ENCODE measurements at regions not wholly inside any gene's neighbourhood (a gene's known extent, or its start where the extent isn't known, plus 50 kb on each side); places are given as distances from the start of the nearest gene placed in this dataset.

DNA sequence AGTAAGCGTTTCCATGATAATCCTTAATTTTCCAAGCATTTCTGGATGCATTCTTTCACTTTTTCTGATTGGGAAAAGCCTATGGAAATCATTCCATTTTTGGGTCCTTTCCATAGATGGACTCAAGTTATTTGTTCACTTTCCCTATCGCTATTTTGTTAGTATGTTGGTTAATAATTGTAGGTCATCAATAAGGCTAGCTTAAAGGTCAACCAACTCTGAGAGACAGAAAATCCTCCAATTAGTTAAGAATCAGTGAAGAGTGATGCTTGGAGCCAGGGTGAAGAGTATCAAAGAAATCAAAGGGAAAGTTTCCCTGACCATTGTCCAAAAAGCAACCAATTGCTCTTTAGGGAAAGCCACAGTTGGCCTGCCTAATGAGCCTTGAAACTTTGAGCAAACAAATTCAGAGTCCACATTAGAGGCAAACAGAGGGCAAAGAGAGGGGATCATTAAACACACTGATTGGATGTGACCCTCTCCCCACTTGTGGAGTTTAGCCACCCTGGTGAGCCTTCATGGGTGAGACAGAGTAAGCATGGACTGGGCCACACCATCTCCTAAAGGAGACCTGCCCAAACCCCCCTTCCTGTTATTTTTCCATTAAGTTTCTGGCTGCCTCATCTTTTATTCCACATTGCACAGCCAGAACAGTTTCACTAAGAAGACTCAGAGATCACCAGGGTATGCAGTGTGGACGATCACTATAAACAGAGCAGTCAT, 133.4 kb upstream of the DYNLRB2 start:
- DNase-seq (ENCODE audit: low read depth, low spot score) = no peak
- H3K4me3 ChIP-seq = no peak overlapping the region
- TF ChIP-seq EZH2 (IDR thresholded peaks at IDR 0.05) (no peak), POLR2AphosphoS5 (IDR thresholded peaks at IDR 0.05; ENCODE audit: borderline replicate concordance, low read depth, low read length) (no peak), FOXP2 (optimal IDR thresholded peaks at IDR 0.05; ENCODE audit: control extremely low read depth, extremely low read length, insufficient read depth) (no peak)
- H3K27ac ChIP-seq = no peak overlapping the region
- no peak overlapping the region for H3K9ac ChIP-seq (ENCODE audit: insufficient read length)
- H3K9me3 ChIP-seq (ENCODE audit: low read depth, low read length) = no peaks in the 10 kb centered on the region
- no peaks in the 10 kb centered on the region for H3K36me3 ChIP-seq (ENCODE audit: insufficient read depth, low read length)

DNA sequence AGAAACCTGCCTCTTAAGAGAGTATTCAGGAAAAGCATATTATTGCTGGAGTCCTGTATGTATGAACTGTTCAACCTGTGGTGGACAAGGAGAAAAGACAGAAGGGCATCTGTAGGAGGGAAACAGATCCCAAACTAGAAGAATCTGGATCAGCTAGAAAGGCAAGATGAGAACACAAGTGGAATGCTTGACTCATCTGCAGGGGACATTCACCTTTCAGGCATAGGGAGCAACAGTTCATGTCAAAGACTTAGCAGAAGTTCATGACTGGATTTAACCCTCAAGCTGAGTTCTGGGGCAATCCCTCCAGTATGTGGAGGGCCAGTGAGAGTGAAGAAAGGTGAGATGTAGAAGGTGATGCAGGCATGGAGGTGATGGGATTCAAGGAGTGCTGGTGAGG, 135.9 kb upstream of the DYNLRB2 start:
- DNase-seq (ENCODE audit: low read depth, low spot score) = no peak
- Histone ChIP-seq H3K9me3 (ENCODE audit: low read depth, low read length) (no peaks in the 10 kb centered on the region), H3K9ac (ENCODE audit: insufficient read length) (no peak overlapping the region), H3K36me3 (ENCODE audit: insufficient read depth, low read length) (no peaks in the 10 kb centered on the region), H3K4me3 (no peak overlapping the region), H3K27ac (no peak overlapping the region)
- TF ChIP-seq POLR2AphosphoS5 (IDR thresholded peaks at IDR 0.05; ENCODE audit: borderline replicate concordance, low read depth, low read length) (no peak), FOXP2 (optimal IDR thresholded peaks at IDR 0.05; ENCODE audit: control extremely low read depth, extremely low read length, insufficient read depth) (no peak), EZH2 (IDR thresholded peaks at IDR 0.05) (no peak)

DNA sequence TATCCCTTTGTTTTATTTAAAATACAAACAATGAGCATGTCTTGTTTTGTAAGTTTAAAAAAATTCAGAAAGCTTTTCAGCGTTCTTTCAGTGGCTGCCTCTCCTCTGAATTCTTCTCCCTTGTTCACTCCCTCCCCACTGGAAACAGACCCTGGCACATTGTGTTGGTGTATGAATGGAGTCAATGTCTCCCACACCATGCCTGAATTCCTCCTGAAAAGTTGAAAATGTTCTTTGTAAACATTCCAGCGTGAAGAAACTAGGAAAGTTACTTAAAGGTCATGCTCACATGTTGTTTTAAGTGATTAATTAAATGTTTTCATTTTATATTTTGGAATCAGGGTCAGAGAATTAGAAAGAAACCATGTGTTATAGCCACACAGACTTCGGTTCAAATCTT, 136.9 kb upstream of the DYNLRB2 start:
- Histone ChIP-seq H3K27ac (no peak overlapping the region), H3K9ac (ENCODE audit: insufficient read length) (no peak overlapping the region), H3K9me3 (ENCODE audit: low read depth, low read length) (no peaks in the 10 kb centered on the region), H3K36me3 (ENCODE audit: insufficient read depth, low read length) (no peaks in the 10 kb centered on the region), H3K4me3 (no peak overlapping the region)
- no peak for DNase-seq (ENCODE audit: low read depth, low spot score)
- TF ChIP-seq POLR2AphosphoS5 (IDR thresholded peaks at IDR 0.05; ENCODE audit: borderline replicate concordance, low read depth, low read length) = no peak
- no peak for TF ChIP-seq FOXP2 (optimal IDR thresholded peaks at IDR 0.05; ENCODE audit: control extremely low read depth, extremely low read length, insufficient read depth)
- TF ChIP-seq EZH2 (IDR thresholded peaks at IDR 0.05) = no peak

GRCh38 chr16:80390871-80391489, 149.8 kb upstream of the DYNLRB2 start:
- no peak overlapping the region for H3K27ac ChIP-seq
- H3K4me3 ChIP-seq = no peak overlapping the region
- no peak for TF ChIP-seq POLR2AphosphoS5 (IDR thresholded peaks at IDR 0.05; ENCODE audit: borderline replicate concordance, low read depth, low read length)
- no peak for TF ChIP-seq FOXP2 (optimal IDR thresholded peaks at IDR 0.05; ENCODE audit: control extremely low read depth, extremely low read length, insufficient read depth)
- TF ChIP-seq EZH2 (IDR thresholded peaks at IDR 0.05) = no peak
- no peak overlapping the region for H3K9ac ChIP-seq (ENCODE audit: insufficient read length)
- no peaks in the 10 kb centered on the region for H3K36me3 ChIP-seq (ENCODE audit: insufficient read depth, low read length)
- H3K9me3 ChIP-seq (ENCODE audit: low read depth, low read length) = no peaks in the 10 kb centered on the region
- DNase-seq (ENCODE audit: low read depth, low spot score) = no peak

DNA sequence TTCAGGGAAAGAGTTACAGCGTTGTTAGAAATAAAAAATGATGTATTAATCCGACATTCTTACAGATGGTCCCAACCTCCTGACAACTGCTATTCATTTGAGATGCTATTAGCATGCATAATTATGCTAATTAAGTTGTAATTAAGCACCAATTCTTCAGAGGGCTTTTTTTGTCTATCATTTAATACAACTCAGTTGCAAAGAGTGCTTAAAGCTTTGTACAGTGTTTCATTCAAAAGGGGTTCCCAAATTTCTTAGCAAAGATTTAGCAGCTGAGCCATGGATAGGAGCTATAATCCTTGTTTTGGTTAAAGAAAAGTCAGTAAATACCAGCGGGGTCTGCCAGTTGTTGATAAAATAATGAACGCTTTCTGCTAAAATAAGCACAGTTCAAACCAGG, 150.7 kb upstream of the DYNLRB2 start:
- TF ChIP-seq POLR2AphosphoS5 (IDR thresholded peaks at IDR 0.05; ENCODE audit: borderline replicate concordance, low read depth, low read length) (no peak), FOXP2 (optimal IDR thresholded peaks at IDR 0.05; ENCODE audit: control extremely low read depth, extremely low read length, insufficient read depth) (no peak), EZH2 (IDR thresholded peaks at IDR 0.05) (no peak)
- Histone ChIP-seq H3K9ac (ENCODE audit: insufficient read length) (no peak overlapping the region), H3K27ac (no peak overlapping the region), H3K4me3 (no peak overlapping the region), H3K9me3 (ENCODE audit: low read depth, low read length) (no peaks in the 10 kb centered on the region), H3K36me3 (ENCODE audit: insufficient read depth, low read length) (no peaks in the 10 kb centered on the region)
- DNase-seq (ENCODE audit: low read depth, low spot score) = no peak

- no peak overlapping the region for H3K27ac ChIP-seq
- H3K4me3 ChIP-seq = no peak overlapping the region
- DNase-seq (ENCODE audit: low read depth, low spot score) = no peak
- H3K9me3 ChIP-seq (ENCODE audit: low read depth, low read length) = no peaks in the 10 kb centered on the region
- no peak for TF ChIP-seq EZH2 (IDR thresholded peaks at IDR 0.05)
- TF ChIP-seq POLR2AphosphoS5 (IDR thresholded peaks at IDR 0.05; ENCODE audit: borderline replicate concordance, low read depth, low read length) = no peak
- no peak for TF ChIP-seq FOXP2 (optimal IDR thresholded peaks at IDR 0.05; ENCODE audit: control extremely low read depth, extremely low read length, insufficient read depth)
- H3K9ac ChIP-seq (ENCODE audit: insufficient read length) = no peak overlapping the region
- H3K36me3 ChIP-seq (ENCODE audit: insufficient read depth, low read length) = no peaks in the 10 kb centered on the region
These were observed 151.5 kb upstream of the DYNLRB2 start for GRCh38 chr16:80389338-80389737.

DNA sequence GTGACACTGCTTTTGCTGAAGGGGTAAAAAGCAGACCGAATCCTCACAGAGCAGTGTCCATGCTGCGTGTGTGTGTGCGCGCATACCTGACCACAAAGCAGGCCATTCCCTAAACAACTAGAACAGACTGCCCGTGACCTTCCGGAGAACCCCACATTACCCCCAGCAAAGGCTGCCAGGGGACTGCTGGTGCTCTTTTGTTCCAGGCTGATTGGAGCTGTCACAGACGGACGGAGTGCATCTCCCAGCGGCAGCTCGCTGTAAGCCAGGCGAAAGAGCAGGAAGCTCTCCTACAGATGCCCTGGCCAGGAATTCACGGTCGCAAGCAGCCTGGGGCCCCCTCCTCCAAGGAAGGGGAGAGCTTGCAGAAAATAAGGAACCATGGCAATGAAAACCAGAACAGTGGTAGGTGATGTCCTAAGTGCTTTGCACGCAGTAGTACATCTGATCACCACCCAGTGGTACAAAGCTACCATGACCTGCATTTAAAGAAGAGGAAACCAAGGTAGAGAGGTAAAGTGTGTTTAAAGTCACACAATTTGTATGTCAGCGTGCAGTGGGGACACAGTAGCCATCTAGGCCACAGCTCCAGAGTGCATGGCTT, 153.4 kb upstream of the DYNLRB2 start:
- TF ChIP-seq EZH2 (IDR thresholded peaks at IDR 0.05) (no peak), POLR2AphosphoS5 (IDR thresholded peaks at IDR 0.05; ENCODE audit: borderline replicate concordance, low read depth, low read length) (no peak), FOXP2 (optimal IDR thresholded peaks at IDR 0.05; ENCODE audit: control extremely low read depth, extremely low read length, insufficient read depth) (no peak)
- Histone ChIP-seq H3K27ac (no peak overlapping the region), H3K9me3 (ENCODE audit: low read depth, low read length) (no peaks in the 10 kb centered on the region), H3K36me3 (ENCODE audit: insufficient read depth, low read length) (no peaks in the 10 kb centered on the region), H3K9ac (ENCODE audit: insufficient read length) (no peak overlapping the region), H3K4me3 (no peak overlapping the region)
- DNase-seq (ENCODE audit: low read depth, low spot score) = no peak

DNA sequence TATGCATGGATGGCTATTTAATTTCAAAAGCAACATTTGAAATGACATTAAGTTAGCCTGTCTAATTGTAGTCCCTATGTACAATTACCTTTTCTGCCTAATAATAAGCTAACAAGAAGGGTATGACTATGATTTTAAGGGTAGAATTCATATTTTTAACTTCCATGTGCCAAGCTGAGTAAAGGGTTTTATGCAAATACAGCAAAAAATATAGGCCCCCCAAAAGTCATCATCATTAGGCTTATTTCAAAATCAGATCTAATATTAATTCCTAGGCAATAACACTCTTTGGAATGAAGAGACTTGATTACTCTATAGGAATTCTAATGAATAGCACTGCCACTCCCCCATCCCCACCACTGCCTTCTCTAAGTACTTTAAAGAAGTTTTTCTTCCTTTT, 155.9 kb upstream of the DYNLRB2 start:
- Histone ChIP-seq H3K36me3 (ENCODE audit: insufficient read depth, low read length) (no peaks in the 10 kb centered on the region), H3K9me3 (ENCODE audit: low read depth, low read length) (no peaks in the 10 kb centered on the region), H3K27ac (no peak overlapping the region), H3K9ac (ENCODE audit: insufficient read length) (no peak overlapping the region), H3K4me3 (no peak overlapping the region)
- TF ChIP-seq FOXP2 (optimal IDR thresholded peaks at IDR 0.05; ENCODE audit: control extremely low read depth, extremely low read length, insufficient read depth) = no peak
- TF ChIP-seq EZH2 (IDR thresholded peaks at IDR 0.05) = no peak
- TF ChIP-seq POLR2AphosphoS5 (IDR thresholded peaks at IDR 0.05; ENCODE audit: borderline replicate concordance, low read depth, low read length) = no peak
- no peak for DNase-seq (ENCODE audit: low read depth, low spot score)
